GM12878 (cell line): ENCODE measurements at regions not wholly inside any gene's neighbourhood (a gene's known extent, or its start where the extent isn't known, plus 50 kb on each side); places are given as distances from the start of the nearest gene placed in this dataset.

Source experiments
- ATAC-seq: fragments of 200-7000 bp; cut with Tn5 transposase; 3 replicates; pipeline ENCODE4 v1.9.1; 2020; ENCODE audit warnings: mild to moderate bottlenecking, moderate library complexity
- BruUV-seq: library from RNA; stranded (reverse); fragments of 400-500 nt; replicated peaks from 2 replicates; lab custom pipeline; 2021; lab: Mats Ljungman, UMichigan
- CTCF ChIA-PET: fragments of 300-600 bp; sonication (Branson Sonifier 250); formaldehyde crosslinking; extraction: SDS; loops from one replicate; lab custom pipeline; 2021; ENCODE audit warnings: inconsistent platforms; lab: Yijun Ruan, JAX
- POLR2A ChIA-PET: fragments of 350-600 bp; formaldehyde crosslinking; extraction: SDS; loops from one replicate; lab custom pipeline; 2021; ENCODE audit warnings: inconsistent platforms; lab: Charles Lee
- RAD21 ChIA-PET: fragments of 300-600 bp; sonication (Branson Sonifier 250); formaldehyde crosslinking; loops from one replicate; lab custom pipeline; 2023; ENCODE audit warnings: antibody characterized with exemption; ENCODE audit not compliant: unreplicated experiment; lab: Charles Lee
- SMC1A ChIA-PET: fragments of 300-600 bp; sonication (Branson Sonifier 250); formaldehyde crosslinking; loops from one replicate; lab custom pipeline; 2023; ENCODE audit not compliant: unreplicated experiment, uncharacterized antibody; lab: Charles Lee
- DNase-seq: peaks from one replicate; pipeline ENCODE4 v3.0.0-alpha.2; 2011; ENCODE audit warnings: low read depth, low spot score
- FAIRE-seq: peaks from 3 replicates; lab custom pipeline; 2011; peaks lifted over from hg19 to GRCh38; lab: Jason Lieb, UNC
- H2AFZ ChIP-seq: 2 replicates; pipeline ENCODE4 v1.6.0; 2011; ENCODE audit warnings: low read depth, low read length, control low read depth; ENCODE audit not compliant: control insufficient read depth
- H3K27ac ChIP-seq: 2 replicates; pipeline ENCODE4 v1.5.1; 2011; ENCODE audit warnings: control low read depth; ENCODE audit not compliant: control insufficient read depth, insufficient read depth
- H3K27me3 ChIP-seq, 2 experiments: replicated peaks in 1 of 2; 2 replicates each; pipeline versions ENCODE4 v1.6.0 to v1.6.1; 2011; ENCODE audit warnings: low read length in 1 of 2; ENCODE audit not compliant: control insufficient read depth in 2 of 2, insufficient read depth in 2 of 2
- H3K36me3 ChIP-seq, 2 experiments: 2 replicates each; pipeline ENCODE4 v1.5.1; 2011; ENCODE audit warnings: low read length in 1 of 2; ENCODE audit not compliant: control insufficient read depth in 2 of 2, insufficient read depth in 2 of 2
- H3K4me1 ChIP-seq: 2 replicates; pipeline ENCODE4 v1.6.1; 2011; ENCODE audit warnings: mild to moderate bottlenecking, low read length, moderate library complexity, mixed read lengths; ENCODE audit not compliant: control insufficient read depth, insufficient read depth
- H3K4me2 ChIP-seq: 2 replicates; pipeline ENCODE4 v1.6.0; 2011; ENCODE audit warnings: control low read depth; ENCODE audit not compliant: control insufficient read depth, insufficient read depth
- H3K4me3 ChIP-seq: fragments of 200-600 bp; sonication (generic); 2 replicates; pipeline ENCODE4 v1.5.1; 2016
- H3K79me2 ChIP-seq: 2 replicates; pipeline ENCODE4 v1.6.0; 2011; ENCODE audit warnings: low read length; ENCODE audit not compliant: control insufficient read depth, insufficient read depth
- H3K9ac ChIP-seq: 2 replicates; pipeline ENCODE4 v1.8.0; 2011; ENCODE audit warnings: low read length, control low read depth, mixed read lengths; ENCODE audit not compliant: control insufficient read depth, insufficient read depth
- H3K9me3 ChIP-seq: replicated peaks from 3 replicates; pipeline ENCODE4 v1.5.1; 2011; ENCODE audit warnings: mild to moderate bottlenecking, low read length; ENCODE audit not compliant: control insufficient read depth, insufficient read depth
- H4K20me1 ChIP-seq: 2 replicates; pipeline ENCODE4 v1.6.0; 2011; ENCODE audit not compliant: control insufficient read depth, insufficient read depth
- BCL11A ChIP-seq: IDR thresholded peaks from 2 replicates; pipeline ENCODE4 v1.6.1; 2011; ENCODE audit warnings: low read depth, low read length
- BCLAF1 ChIP-seq: fragments of 450-650 bp; IDR thresholded peaks from 2 replicates; pipeline ENCODE4 v1.6.1; 2017; ENCODE audit warnings: antibody characterized with exemption, mild to moderate bottlenecking, moderate library complexity
- CREB1 ChIP-seq: IDR thresholded peaks from 2 replicates; pipeline ENCODE4 v1.6.1; 2012; ENCODE audit warnings: low read depth, mild to moderate bottlenecking, inconsistent platforms
- MEF2A ChIP-seq: IDR thresholded peaks from 2 replicates; pipeline ENCODE4 v1.6.1; 2011; ENCODE audit warnings: low read depth, mild to moderate bottlenecking, low read length, moderate library complexity; ENCODE audit not compliant: insufficient read depth
- POU2F2 ChIP-seq: IDR thresholded peaks from 3 replicates; pipeline ENCODE4 v1.6.1; 2011; ENCODE audit warnings: low read depth, mild to moderate bottlenecking, low read length, borderline replicate concordance
- RCOR1 ChIP-seq: conservative IDR thresholded peaks from 2 replicates; pipeline ENCODE4 v1.6.1; 2012; ENCODE audit warnings: low read depth, low read length, improper control_type of control experiment
- RELA ChIP-seq: fragments of 450-650 bp; IDR thresholded peaks from 2 replicates; pipeline ENCODE4 v1.8.0; 2014; ENCODE audit warnings: borderline replicate concordance; ENCODE audit not compliant: partially characterized antibody
- SUZ12 ChIP-seq: fragments of 200-600 bp; sonication (generic); IDR thresholded peaks from one replicate; pipeline ENCODE4 v1.6.1; 2018; ENCODE audit warnings: antibody characterized with exemption, mild to moderate bottlenecking; ENCODE audit not compliant: unreplicated experiment
- ZNF24 ChIP-seq: fragments of 450-650 bp; IDR thresholded peaks from 2 replicates; pipeline ENCODE4 v1.6.1; 2017; ENCODE audit warnings: antibody characterized with exemption, mild to moderate bottlenecking
- ZNF274 ChIP-seq: IDR thresholded peaks from one replicate; pipeline ENCODE4 v1.8.0; 2011; ENCODE audit not compliant: insufficient read length, insufficient read depth
- WGBS: methylation state at CpG from one replicate; pipeline ENCODE4 v1.1.6; 2016; ENCODE audit warnings: low lambda C conversion rate; ENCODE audit not compliant: insufficient replicate concordance, insufficient coverage; ENCODE audit errors: missing lambda C conversion rate; 5-methylcytosine and 5-hydroxymethylcytosine counted together
- in situ Hi-C: fragments of 300-500 bp; cut with MboI; formaldehyde crosslinking; loops from 9 replicates; pipeline ENCODE4 v1.14.3; 2018; ENCODE audit warnings: mixed read lengths
- intact Hi-C: fragments of 100-400 bp; cut with micrococcal nuclease; formaldehyde crosslinking; loops from one replicate; pipeline ENCODE4 v1.14.2; 2022; ENCODE audit not compliant: unreplicated experiment

GRCh38 chr2:122233372-122233771 is 477.9 kb downstream of the TSN start:
- BruUV-seq: no TSS peak
- Histone ChIP-seq H4K20me1 (no peaks in the 10 kb centered on the region), H3K36me3 (no peaks in the 10 kb centered on the region), H2AFZ (no peak overlapping the region), H3K9me3 (no peaks in the 10 kb centered on the region), H3K79me2 (no peaks in the 10 kb centered on the region), H3K27ac (no peak overlapping the region), H3K4me3 (no peak overlapping the region), H3K27me3 (no peaks in the 10 kb centered on the region), H3K4me1 (no peaks in the 10 kb centered on the region), H3K9ac (no peak overlapping the region), H3K4me2 (no peak overlapping the region)
- FAIRE-seq: no peak
- no peak for ATAC-seq
- ChIA-PET POLR2A (interaction anchor here (0.9 kb wide), 1 partner anchor 10 kb away, joined by 3 read pairs; no protein-coding TSS in a partner anchor), CTCF (no interaction called here), SMC1A (interaction anchor here (1.2 kb wide), 1 partner anchor 8 kb away, joined by 3 read pairs; no protein-coding TSS in a partner anchor), RAD21 (no interaction called here)
- TF ChIP-seq CREB1 (no peak), MEF2A (no peak), SUZ12 (no peak), BCLAF1 (no peak), BCL11A (no peak), ZNF274 (no peak), POU2F2 (no peak), RELA (no peak), ZNF24 (no peak), RCOR1 (no peak)
- DNase-seq: no peak
- in situ Hi-C loops: no loop called here
- WGBS: 0% methylated on average over 1 of the region's 1 CpG
- intact Hi-C loops: no loop called here
